Mesenchymal stem cell (in vitro differentiated cells and primary cell): ENCODE measurements at regions not wholly inside any gene's neighbourhood (a gene's known extent, or its start where the extent isn't known, plus 50 kb on each side); places are given as distances from the start of the nearest gene placed in this dataset.

Source experiments
- DNase-seq: peaks from one replicate; pipeline ENCODE4 v3.0.0-alpha.2; 2013
- H2AFZ ChIP-seq: one replicate; pipeline ENCODE4 v1.6.1; 2013; ENCODE audit warnings: low read depth, mild to moderate bottlenecking, control low read depth, inconsistent platforms, low read length, moderate library complexity
- H2AK5ac ChIP-seq: 2 replicates; pipeline ENCODE4 v1.6.1; 2013; ENCODE audit warnings: low read length, moderate library complexity, mild to moderate bottlenecking, inconsistent platforms; ENCODE audit not compliant: severe bottlenecking
- H2BK120ac ChIP-seq: one replicate; pipeline ENCODE4 v1.6.1; 2013; ENCODE audit warnings: low read depth, mild to moderate bottlenecking, inconsistent platforms, low read length, moderate library complexity
- H2BK12ac ChIP-seq, 2 experiments: one replicate each; pipeline ENCODE4 v1.6.1; 2013; ENCODE audit warnings: inconsistent platforms in 2 of 2, low read length in 2 of 2, mild to moderate bottlenecking in 2 of 2, moderate library complexity in 2 of 2, control low read depth in 1 of 2
- H2BK15ac ChIP-seq: one replicate; pipeline ENCODE4 v1.6.1; 2013; ENCODE audit warnings: mild to moderate bottlenecking, low read depth, inconsistent platforms; ENCODE audit not compliant: poor library complexity, severe bottlenecking
- H2BK5ac ChIP-seq: 2 replicates; pipeline ENCODE4 v1.6.1; 2013; ENCODE audit warnings: low read depth, mild to moderate bottlenecking, low read length, control low read depth, inconsistent platforms; ENCODE audit not compliant: poor library complexity, severe bottlenecking
- H3K14ac ChIP-seq, 2 experiments: one replicate each; pipeline ENCODE4 v1.6.1; 2013; ENCODE audit warnings: inconsistent platforms in 2 of 2, low read length in 2 of 2, control low read depth in 1 of 2, mild to moderate bottlenecking in 1 of 2, moderate library complexity in 1 of 2
- H3K18ac ChIP-seq, 2 experiments: one replicate each; pipeline ENCODE4 v1.6.1; 2013; ENCODE audit warnings: inconsistent platforms in 2 of 2, low read length in 2 of 2, control low read depth in 1 of 2, low read depth in 1 of 2, mild to moderate bottlenecking in 1 of 2
- H3K23ac ChIP-seq, 2 experiments: one replicate each; pipeline ENCODE4 v1.6.1; 2013; ENCODE audit warnings: inconsistent platforms in 2 of 2, low read length in 2 of 2, mild to moderate bottlenecking in 2 of 2, moderate library complexity in 2 of 2, control low read depth in 1 of 2
- H3K27ac ChIP-seq: 2 replicates; pipeline ENCODE4 v1.5.1; 2013; ENCODE audit warnings: mild to moderate bottlenecking, moderate library complexity, low read length, control low read depth, inconsistent platforms; ENCODE audit not compliant: poor library complexity, severe bottlenecking
- H3K27me3 ChIP-seq, 2 experiments: 2 replicates each; pipeline versions ENCODE4 v1.6.1 to v1.7.0; 2013; ENCODE audit warnings: low read length in 2 of 2, mild to moderate bottlenecking in 2 of 2, moderate library complexity in 2 of 2, control low read depth in 1 of 2, inconsistent platforms in 1 of 2; ENCODE audit not compliant: control insufficient read depth in 1 of 2, insufficient read depth in 1 of 2
- H3K36me3 ChIP-seq, 2 experiments: 2 replicates each; pipeline versions ENCODE4 v1.6.1 to v1.7.0; 2013; ENCODE audit warnings: low read length in 2 of 2, control low read depth in 1 of 2, inconsistent platforms in 1 of 2, low read depth in 1 of 2, mild to moderate bottlenecking in 1 of 2; ENCODE audit not compliant: insufficient read depth in 2 of 2, control insufficient read depth in 1 of 2
- H3K4ac ChIP-seq, 2 experiments: one replicate each; pipeline ENCODE4 v1.6.1; 2013; ENCODE audit warnings: inconsistent platforms in 2 of 2, low read length in 2 of 2, mild to moderate bottlenecking in 2 of 2, moderate library complexity in 2 of 2, control low read depth in 1 of 2, low read depth in 1 of 2
- H3K4me1 ChIP-seq: 2 replicates; pipeline ENCODE4 v1.6.1; 2013; ENCODE audit warnings: low read depth, low read length, control low read depth; ENCODE audit not compliant: control insufficient read depth, insufficient read depth
- H3K4me2 ChIP-seq: 2 replicates; pipeline ENCODE4 v1.6.1; 2013; ENCODE audit warnings: low read length, mild to moderate bottlenecking, inconsistent platforms; ENCODE audit not compliant: poor library complexity, severe bottlenecking
- H3K4me3 ChIP-seq, 2 experiments: 2 replicates each; pipeline versions ENCODE4 v1.5.1 to v1.7.0; 2013; ENCODE audit warnings: low read length in 2 of 2, mild to moderate bottlenecking in 2 of 2, control low read depth in 1 of 2, low read depth in 1 of 2; ENCODE audit not compliant: insufficient read depth in 1 of 2
- H3K79me1 ChIP-seq: replicated peaks from 2 replicates; pipeline ENCODE4 v1.6.1; 2013; ENCODE audit warnings: mild to moderate bottlenecking, control low read depth, low read length, inconsistent platforms; ENCODE audit not compliant: poor library complexity, severe bottlenecking
- H3K9ac ChIP-seq: 2 replicates; pipeline ENCODE4 v1.7.0; 2013; ENCODE audit warnings: mild to moderate bottlenecking, low read length, moderate library complexity
- H3K9me3 ChIP-seq: 2 replicates; pipeline ENCODE4 v1.7.0; 2013; ENCODE audit warnings: mild to moderate bottlenecking, low read length; ENCODE audit not compliant: control insufficient read depth
- H4K8ac ChIP-seq: one replicate; pipeline ENCODE4 v1.6.1; 2013; ENCODE audit warnings: inconsistent platforms, mild to moderate bottlenecking, low read length, moderate library complexity
- H4K91ac ChIP-seq: one replicate; pipeline ENCODE4 v1.6.1; 2013; ENCODE audit warnings: mild to moderate bottlenecking, low read length, inconsistent platforms
- WGBS: methylation state at CpG from one replicate; pipeline ENCODE4 v1.1.7; 2013; ENCODE audit warnings: mixed read lengths; 5-methylcytosine and 5-hydroxymethylcytosine counted together

GRCh38 chr4:11698033-11698432, 269.3 kb upstream of the HS3ST1 start:
- Histone ChIP-seq H4K8ac (no peak overlapping the region), H3K4me3 (no peak overlapping the region), H2BK120ac (peak overlapping the region; percentile 19), H3K23ac (no peak overlapping the region), H3K36me3 (no peaks in the 10 kb centered on the region), H3K14ac (no peak overlapping the region), H2BK5ac (no peak overlapping the region), H3K9me3 (peaks cover 14% of the 10 kb centered on the region), H4K91ac (no peak overlapping the region), H2AK5ac (peak overlapping the region; percentile 75), H2BK12ac (no peak overlapping the region), H3K4ac (no peak overlapping the region), H3K79me1 (no peaks in the 10 kb centered on the region), H3K9ac (no peak overlapping the region), H3K4me2 (no peak overlapping the region), H3K27me3 (no peaks in the 10 kb centered on the region), H3K4me1 (peaks cover 1% of the 10 kb centered on the region), H2AFZ (no peak overlapping the region), H3K18ac (no peak overlapping the region), H2BK15ac (no peak overlapping the region), H3K27ac (no peak overlapping the region)
- no peak for DNase-seq
- WGBS: 94% methylated on average over 2 of the region's 2 CpGs

GRCh38 chr4:11693693-11694092, 265.0 kb upstream of the HS3ST1 start:
- 50% methylated on average over 1 of the region's 2 CpGs for WGBS
- no peak overlapping the region for H2BK5ac ChIP-seq
- H3K9me3 ChIP-seq: peaks cover 16% of the 10 kb centered on the region
- peaks cover under 1% of the 10 kb centered on the region for H3K4me1 ChIP-seq
- no peak overlapping the region for H3K14ac ChIP-seq
- H3K36me3 ChIP-seq: no peaks in the 10 kb centered on the region
- no peak overlapping the region for H3K4me3 ChIP-seq
- no peak overlapping the region for H3K9ac ChIP-seq
- no peak overlapping the region for H4K91ac ChIP-seq
- no peak overlapping the region for H2AFZ ChIP-seq
- no peak overlapping the region for H3K27ac ChIP-seq
- no peak overlapping the region for H2AK5ac ChIP-seq
- H3K79me1 ChIP-seq: no peaks in the 10 kb centered on the region
- no peak overlapping the region for H3K23ac ChIP-seq
- H2BK120ac ChIP-seq: no peak overlapping the region
- no peak overlapping the region for H3K18ac ChIP-seq
- no peak overlapping the region for H4K8ac ChIP-seq
- no peak overlapping the region for H2BK15ac ChIP-seq
- DNase-seq: no peak
- no peak overlapping the region for H3K4ac ChIP-seq
- no peak overlapping the region for H2BK12ac ChIP-seq
- H3K27me3 ChIP-seq: no peaks in the 10 kb centered on the region
- H3K4me2 ChIP-seq: no peak overlapping the region

GRCh38 chr4:11691236-11691635, 262.5 kb upstream of the HS3ST1 start:
- H3K9ac ChIP-seq: no peak overlapping the region

GRCh38 chr4:11687727-11688126, 259.0 kb upstream of the HS3ST1 start:
- Histone ChIP-seq H2BK5ac (no peak overlapping the region), H3K9me3 (no peaks in the 10 kb centered on the region), H4K91ac (no peak overlapping the region), H3K27ac (no peak overlapping the region), H3K27me3 (no peaks in the 10 kb centered on the region), H3K9ac (no peak overlapping the region), H3K14ac (no peak overlapping the region), H4K8ac (no peak overlapping the region), H3K36me3 (no peaks in the 10 kb centered on the region), H2BK120ac (no peak overlapping the region), H2BK12ac (no peak overlapping the region), H2BK15ac (no peak overlapping the region), H3K18ac (no peak overlapping the region), H3K4me1 (no peaks in the 10 kb centered on the region), H3K4ac (no peak overlapping the region), H3K23ac (no peak overlapping the region), H2AK5ac (no peak overlapping the region), H2AFZ (no peak overlapping the region), H3K4me3 (no peak overlapping the region), H3K4me2 (no peak overlapping the region), H3K79me1 (no peaks in the 10 kb centered on the region)
- no peak for DNase-seq
- no CpG with 5 or more reads among the region's 1 CpG for WGBS

More at GRCh38 chr4:11691236-11691635, 262.5 kb upstream of the HS3ST1 start:
- Histone ChIP-seq H2BK5ac (no peak overlapping the region), H3K79me1 (no peaks in the 10 kb centered on the region), H3K18ac (no peak overlapping the region), H3K9me3 (peaks cover 16% of the 10 kb centered on the region), H3K23ac (no peak overlapping the region), H3K4me1 (no peaks in the 10 kb centered on the region), H2AFZ (no peak overlapping the region), H3K4ac (no peak overlapping the region), H3K4me2 (no peak overlapping the region), H2BK15ac (no peak overlapping the region), H2BK120ac (no peak overlapping the region), H3K27ac (no peak overlapping the region), H3K4me3 (no peak overlapping the region), H4K8ac (no peak overlapping the region), H3K27me3 (no peaks in the 10 kb centered on the region), H3K36me3 (no peaks in the 10 kb centered on the region), H2AK5ac (no peak overlapping the region), H4K91ac (no peak overlapping the region), H2BK12ac (no peak overlapping the region), H3K14ac (no peak overlapping the region)
- DNase-seq: no peak
- 66% methylated on average over 3 of the region's 3 CpGs for WGBS
